H1 (cell line): ENCODE measurements at regions not wholly inside any gene's neighbourhood (a gene's known extent, or its start where the extent isn't known, plus 50 kb on each side); places are given as distances from the start of the nearest gene placed in this dataset.
A peak's percentile ranks its signal among the peaks of the same experiment; 100 is the strongest.

Experiments used
- CTCF ChIA-PET: fragments of 300-600 bp; sonication (Branson Sonifier 250); formaldehyde crosslinking; loops from one replicate; lab custom pipeline; 2021; ENCODE audit not compliant: partially characterized antibody; lab: Charles Lee
- POLR2A ChIA-PET: fragments of 300-600 bp; sonication (Branson Sonifier 250); formaldehyde crosslinking; loops from one replicate; lab custom pipeline; 2021; ENCODE audit warnings: inconsistent platforms; ENCODE audit not compliant: partially characterized antibody; lab: Charles Lee
- DNase-seq, 2 experiments: peaks; one replicate each; pipeline versions ENCODE4 v3.0.0 to v3.0.0-alpha.2; 2010 to 2022; ENCODE audit warnings: low spot score in 2 of 2, low read depth in 1 of 2, mixed read lengths in 1 of 2
- FAIRE-seq: peaks from 2 replicates; lab custom pipeline; 2011; peaks lifted over from hg19 to GRCh38; lab: Jason Lieb, UNC
- H2AFZ ChIP-seq: 2 replicates; pipeline ENCODE4 v1.8.1; 2012; ENCODE audit warnings: low read length, inconsistent platforms
- H2AK5ac ChIP-seq: 2 replicates; pipeline ENCODE4 v1.6.1; 2013; ENCODE audit warnings: low read depth, low read length
- H2BK120ac ChIP-seq: replicated peaks from 2 replicates; pipeline ENCODE3; 2013; ENCODE audit warnings: low read depth, low read length, inconsistent platforms
- H2BK12ac ChIP-seq: 2 replicates; pipeline ENCODE4 v1.6.1; 2013; ENCODE audit warnings: low read depth, low read length
- H2BK15ac ChIP-seq: 2 replicates; pipeline ENCODE4 v1.6.1; 2013; ENCODE audit warnings: low read length
- H2BK20ac ChIP-seq: 2 replicates; pipeline ENCODE4 v1.6.1; 2013; ENCODE audit warnings: low read length
- H2BK5ac ChIP-seq: 2 replicates; pipeline ENCODE4 v1.6.1; 2013; ENCODE audit warnings: low read depth, low read length
- H3K14ac ChIP-seq: 2 replicates; pipeline ENCODE4 v1.6.1; 2013; ENCODE audit warnings: inconsistent platforms; ENCODE audit not compliant: insufficient read length
- H3K18ac ChIP-seq: 2 replicates; pipeline ENCODE4 v1.6.1; 2013; ENCODE audit warnings: low read length; ENCODE audit errors: extremely low read depth
- H3K23ac ChIP-seq: 2 replicates; pipeline ENCODE4 v1.6.1; 2013; ENCODE audit warnings: inconsistent platforms; ENCODE audit not compliant: insufficient read length
- H3K23me2 ChIP-seq: 2 replicates; pipeline ENCODE4 v1.6.1; 2013; ENCODE audit warnings: low read depth, low read length
- H3K27ac ChIP-seq: 2 replicates; pipeline ENCODE4 v1.6.1; 2011; ENCODE audit warnings: low read depth, low read length, inconsistent platforms
- H3K27me3 ChIP-seq, 4 experiments: replicated peaks in 1 of 4; 1 replicate in 1 of 4; 2 replicates in 3 of 4; pipeline versions ENCODE4 v1.6.1 to v1.8.1; 2011 to 2013; ENCODE audit warnings: low read length in 3 of 4, mild to moderate bottlenecking in 3 of 4, inconsistent platforms in 2 of 4, mixed read lengths in 2 of 4, moderate library complexity in 1 of 4; ENCODE audit not compliant: control insufficient read depth in 3 of 4, insufficient read depth in 3 of 4; ENCODE audit errors: extremely low read depth in 1 of 4
- H3K36me3 ChIP-seq, 4 experiments: 2 replicates each; pipeline versions ENCODE4 v1.6.1 to v1.8.1; 2011 to 2013; ENCODE audit warnings: mild to moderate bottlenecking in 4 of 4, low read length in 3 of 4, moderate library complexity in 2 of 4, control low read depth in 1 of 4, inconsistent platforms in 1 of 4; ENCODE audit not compliant: insufficient read depth in 4 of 4, control insufficient read depth in 2 of 4
- H3K4ac ChIP-seq: replicated peaks from 2 replicates; pipeline ENCODE3; 2013; ENCODE audit warnings: low read length, low read depth, mixed read lengths, inconsistent platforms; ENCODE audit not compliant: insufficient read length
- H3K4me1 ChIP-seq, 4 experiments: replicated peaks in 1 of 4; 1 replicate in 1 of 4; 2 replicates in 3 of 4; pipeline versions ENCODE4 v1.6.1 to v1.8.1; 2011 to 2013; ENCODE audit warnings: low read length in 3 of 4, inconsistent platforms in 2 of 4, mixed read lengths in 1 of 4; ENCODE audit not compliant: insufficient read depth in 4 of 4, control insufficient read depth in 3 of 4
- H3K4me2 ChIP-seq, 2 experiments: 2 replicates each; pipeline versions ENCODE4 v1.6.1 to v1.8.1; 2011 to 2013; ENCODE audit warnings: low read depth in 2 of 2, low read length in 2 of 2, control low read depth in 1 of 2, inconsistent platforms in 1 of 2, mild to moderate bottlenecking in 1 of 2; ENCODE audit not compliant: insufficient read depth in 1 of 2
- H3K4me3 ChIP-seq, 4 experiments: fragments of 200-600, 300-600 bp in 1 of 4; sonication (generic), shearing (Covaris generic), sonication (Bioruptor Twin) in 1 of 4; 2 replicates each; pipeline versions ENCODE4 v1.5.1 to v1.8.1; 2011 to 2016; ENCODE audit warnings: low read length in 4 of 4, low read depth in 3 of 4, control low read depth in 2 of 4, inconsistent platforms in 2 of 4, mild to moderate bottlenecking in 2 of 4, mixed read lengths in 1 of 4, moderate library complexity in 1 of 4; ENCODE audit not compliant: insufficient read depth in 2 of 4; ENCODE audit errors: extremely low read depth in 1 of 4
- H3K56ac ChIP-seq: replicated peaks from 2 replicates; pipeline ENCODE3; 2013; ENCODE audit warnings: low read depth, mild to moderate bottlenecking, mixed read lengths, low read length, inconsistent platforms; ENCODE audit not compliant: insufficient read length
- H3K79me1 ChIP-seq: 2 replicates; pipeline ENCODE4 v1.6.1; 2013; ENCODE audit warnings: low read depth, low read length, control low read depth
- H3K79me2 ChIP-seq, 2 experiments: 2 replicates each; pipeline versions ENCODE4 v1.6.1 to v1.8.1; 2012 to 2013; ENCODE audit warnings: low read length in 2 of 2, mild to moderate bottlenecking in 2 of 2, inconsistent platforms in 1 of 2; ENCODE audit not compliant: insufficient read depth in 2 of 2, control insufficient read depth in 1 of 2
- H3K9ac ChIP-seq, 4 experiments: replicated peaks in 1 of 4; 1 replicate in 1 of 4; 2 replicates in 3 of 4; pipeline versions ENCODE4 v1.6.1 to v1.8.1; 2011 to 2013; ENCODE audit warnings: low read depth in 3 of 4, low read length in 3 of 4, control low read depth in 2 of 4, mild to moderate bottlenecking in 2 of 4, moderate library complexity in 2 of 4, inconsistent platforms in 1 of 4; ENCODE audit errors: extremely low read depth in 1 of 4
- H3K9me3 ChIP-seq, 2 experiments: 2 replicates each; pipeline versions ENCODE4 v1.6.1 to v1.8.1; 2012 to 2013; ENCODE audit warnings: mild to moderate bottlenecking in 2 of 2, moderate library complexity in 2 of 2, control low read depth in 1 of 2, inconsistent platforms in 1 of 2, low read depth in 1 of 2, low read length in 1 of 2, mixed read lengths in 1 of 2; ENCODE audit not compliant: insufficient read depth in 2 of 2
- H4K20me1 ChIP-seq, 2 experiments: replicated peaks in 1 of 2; 2 replicates each; pipeline versions ENCODE3 to v1.8.1; 2011 to 2013; ENCODE audit warnings: inconsistent platforms in 2 of 2, low read length in 2 of 2, mild to moderate bottlenecking in 1 of 2; ENCODE audit not compliant: insufficient read depth in 2 of 2, control insufficient read depth in 1 of 2
- H4K5ac ChIP-seq: 2 replicates; pipeline ENCODE4 v1.6.1; 2013; ENCODE audit warnings: low read length, low read depth, mixed read lengths, inconsistent platforms; ENCODE audit not compliant: insufficient read length
- H4K8ac ChIP-seq: 2 replicates; pipeline ENCODE4 v1.8.0; 2013; ENCODE audit warnings: mild to moderate bottlenecking, moderate library complexity, low read length, inconsistent platforms; ENCODE audit not compliant: insufficient read depth; ENCODE audit errors: extremely low read depth
- H4K91ac ChIP-seq: replicated peaks from 2 replicates; pipeline ENCODE3; 2013; ENCODE audit warnings: low read length, mixed read lengths, inconsistent platforms; ENCODE audit not compliant: insufficient read length
- ATF3 ChIP-seq: IDR thresholded peaks from 2 replicates; pipeline ENCODE4 v1.6.1; 2011; ENCODE audit warnings: low read depth, mild to moderate bottlenecking, low read length; ENCODE audit not compliant: insufficient read depth
- EP300 ChIP-seq, 2 experiments: IDR thresholded peaks; 1 replicate in 1 of 2; 2 replicates in 1 of 2; pipeline ENCODE4 v1.6.1; 2011 to 2012; ENCODE audit warnings: low read depth in 2 of 2, low read length in 2 of 2, mild to moderate bottlenecking in 2 of 2, borderline replicate concordance in 1 of 2, inconsistent platforms in 1 of 2, moderate library complexity in 1 of 2
- SP4 ChIP-seq: IDR thresholded peaks from 2 replicates; pipeline ENCODE4 v1.6.1; 2012; ENCODE audit warnings: low read length, inconsistent platforms
- SUZ12 ChIP-seq: fragments of 200-600 bp; sonication (generic); IDR thresholded peaks from 2 replicates; pipeline ENCODE4 v1.6.1; 2012; ENCODE audit warnings: mild to moderate bottlenecking, inconsistent platforms, low read length, moderate library complexity, mixed read lengths
- WGBS, 2 experiments: shearing (Covaris generic) in 1 of 2; methylation state at CpG; one replicate each; pipeline versions ENCODE4 v1.1.6 to v1.1.7; 2013 to 2015; ENCODE audit warnings: low lambda C conversion rate in 2 of 2, mixed read lengths in 2 of 2, inconsistent platforms in 1 of 2, low coverage in 1 of 2, missing lambda C conversion rate in 1 of 2; ENCODE audit not compliant: insufficient replicate concordance in 2 of 2, insufficient coverage in 1 of 2, insufficient read length in 1 of 2; ENCODE audit errors: extremely low coverage in 1 of 2, missing lambda C conversion rate in 1 of 2; 5-methylcytosine and 5-hydroxymethylcytosine counted together

DNA sequence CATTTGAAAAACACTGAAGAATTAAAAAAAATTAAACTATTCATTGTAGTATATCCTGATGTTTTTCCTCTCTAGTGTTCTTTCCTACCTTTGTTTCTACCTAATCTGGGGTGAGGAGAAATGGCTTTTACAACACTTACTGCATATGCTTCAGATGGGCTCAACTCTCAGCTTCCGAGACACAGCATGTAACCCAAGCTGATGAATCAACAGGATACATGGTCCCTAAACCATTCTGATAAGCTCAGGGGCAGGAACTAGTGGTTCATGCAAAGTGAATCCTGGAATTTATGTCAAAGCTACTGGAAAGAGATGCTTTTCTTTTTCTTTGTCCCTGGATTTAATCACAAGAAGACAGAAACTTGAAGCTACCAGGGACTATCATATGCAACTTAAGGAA, 672.5 kb upstream of the RORB start:
- Histone ChIP-seq H3K4me2 (no peak overlapping the region), H3K4ac (no peak overlapping the region), H4K20me1 (no peaks in the 10 kb centered on the region), H3K14ac (no peak overlapping the region), H2BK5ac (no peak overlapping the region), H2AFZ (no peak overlapping the region), H2BK120ac (no peak overlapping the region), H3K79me2 (no peaks in the 10 kb centered on the region), H3K4me3 (no peak overlapping the region), H2BK20ac (no peak overlapping the region), H3K56ac (no peak overlapping the region), H3K27ac (no peak overlapping the region), H4K5ac (no peak overlapping the region), H3K9ac (no peak overlapping the region), H3K79me1 (no peaks in the 10 kb centered on the region), H4K8ac (no peak overlapping the region), H3K36me3 (no peaks in the 10 kb centered on the region), H3K27me3 (no peaks in the 10 kb centered on the region), H3K23ac (no peak overlapping the region), H2BK15ac (no peak overlapping the region), H3K23me2 (no peaks in the 10 kb centered on the region), H2AK5ac (no peak overlapping the region), H3K4me1 (no peaks in the 10 kb centered on the region; a peak in 1 of 7 replicates), H3K9me3 (no peaks in the 10 kb centered on the region), H3K18ac (no peak overlapping the region), H2BK12ac (no peak overlapping the region), H4K91ac (no peak overlapping the region)
- TF ChIP-seq EP300 (IDR thresholded peaks at IDR 0.05; ENCODE audit: borderline replicate concordance in 1 of 2, low read depth in 2 of 2, low read length in 2 of 2) (no peak), SUZ12 (no peak), SP4 (no peak), ATF3 (no peak)
- ChIA-PET POLR2A (no interaction called here), CTCF (interaction anchor here (0.6 kb wide), 2 partner anchors 625 to 1798 kb away, joined by 3 read pairs; no protein-coding TSS in a partner anchor)
- DNase-seq (peak in 1 of 2 experiments; percentile 9), FAIRE-seq (peak; percentile 97)
- WGBS, 2 experiments, result 71% methylated on average over 1 of the region's 1 CpG; no CpG with 5 or more reads in 1 of the 2 experiments
